Activated CD4-positive, alpha-beta T cell treated with anti-CD3 and anti-CD28 coated beads, Interleukin-2, amount 50 U/mL, for 48 hours (primary cell): ENCODE measurements at regions not wholly inside any gene's neighbourhood (a gene's known extent, or its start where the extent isn't known, plus 50 kb on each side); places are given as distances from the start of the nearest gene placed in this dataset.
"Not testable (repeated sequence)": the region's sequence is repeated elsewhere in the genome, so short reads cannot be mapped to it uniquely, and the experiment has no call there.

Source experiments
- DNase-seq, 2 experiments: peaks; one replicate each; pipeline ENCODE4 v3.0.0-alpha.2; 2020

- peak; percentile 36 to 46 for DNase-seq
Measured at GRCh38 chr15:32536507-32537172, 56.6 kb upstream of the GOLGA8N start.

DNA sequence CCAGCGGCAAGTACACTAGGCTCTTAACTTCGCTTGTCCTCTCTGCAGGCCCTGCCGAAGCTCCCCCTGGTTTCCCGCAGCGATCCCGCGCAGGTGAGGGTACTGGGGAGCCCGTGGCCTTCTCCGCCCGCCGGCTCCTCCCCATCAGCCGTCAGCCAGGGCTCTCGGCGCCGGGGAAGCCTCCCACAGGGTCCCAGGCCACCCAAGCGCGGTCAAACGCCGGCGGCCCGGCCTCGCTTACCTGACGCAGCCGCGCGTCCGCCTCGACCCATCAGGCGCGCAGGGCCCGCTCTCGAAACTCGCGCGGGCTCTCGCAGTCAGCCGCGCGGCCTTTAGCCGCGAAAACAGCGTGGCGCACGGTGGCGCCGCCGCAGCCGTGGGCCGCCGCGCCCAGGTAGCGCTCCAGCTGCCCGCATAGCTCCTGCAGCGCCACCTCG lies 57.2 kb upstream of the GOLGA8N start:
- DNase-seq, result not testable (repeated sequence)

- not testable (repeated sequence) for DNase-seq
Measured at GRCh38 chr15:32535150-32535898, 57.9 kb upstream of the GOLGA8N start.

DNA sequence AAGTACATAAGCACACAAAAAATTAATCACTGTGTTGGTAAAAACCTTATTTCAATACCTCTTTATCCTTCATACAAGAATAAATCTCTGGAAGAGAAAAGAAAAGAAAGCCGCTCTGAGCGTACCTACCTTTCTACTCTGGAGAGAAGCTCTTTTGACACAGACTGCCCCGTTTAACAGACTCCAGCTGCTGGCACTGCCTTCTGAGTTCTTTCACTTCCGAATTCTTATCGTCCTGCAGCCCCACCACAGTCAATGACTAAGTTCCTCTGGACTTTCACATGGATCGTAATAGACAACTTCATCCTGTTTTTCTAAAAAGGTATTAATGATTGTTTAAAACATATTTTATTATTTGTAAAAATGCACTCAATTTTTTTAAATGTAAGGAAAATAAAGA lies 67.5 kb upstream of the GOLGA8O start:
- DNase-seq, result not testable (repeated sequence)

GRCh38 chr15:32522421-32522820 lies 67.0 kb upstream of the GOLGA8O start:
- DNase-seq, result not testable (repeated sequence)

- not testable (repeated sequence) for DNase-seq
Measured at GRCh38 chr15:32518976-32519375, 63.5 kb upstream of the GOLGA8O start.

- not testable (repeated sequence) for DNase-seq
Measured at GRCh38 chr15:32518013-32518412, 62.6 kb upstream of the GOLGA8O start.

GRCh38 chr15:32516954-32517353 lies 61.5 kb upstream of the GOLGA8O start:
- DNase-seq, result not testable (repeated sequence)

- DNase-seq, result not testable (repeated sequence)
Measured at GRCh38 chr15:32513378-32513777, 57.9 kb upstream of the GOLGA8O start.

DNA sequence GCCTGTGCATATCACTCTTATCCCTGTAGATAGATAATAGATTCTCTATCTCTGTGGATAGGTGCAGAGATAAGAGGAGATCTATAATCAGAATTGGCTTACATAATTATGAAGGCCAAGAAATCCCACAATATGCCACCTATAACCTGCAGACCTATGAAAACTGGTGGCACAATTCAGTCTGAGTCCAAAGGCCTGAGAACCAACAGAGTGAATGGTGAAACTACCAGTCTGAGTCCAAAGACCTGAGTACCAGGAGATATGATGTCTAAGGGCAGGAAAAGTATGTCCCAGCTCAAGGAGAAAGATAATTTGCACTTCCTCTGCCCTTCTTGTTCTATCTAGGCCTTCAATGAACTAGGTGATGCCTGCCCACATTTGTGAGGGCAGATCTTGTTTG lies 54.6 kb upstream of the GOLGA8O start:
- DNase-seq, result not testable (repeated sequence)

DNA sequence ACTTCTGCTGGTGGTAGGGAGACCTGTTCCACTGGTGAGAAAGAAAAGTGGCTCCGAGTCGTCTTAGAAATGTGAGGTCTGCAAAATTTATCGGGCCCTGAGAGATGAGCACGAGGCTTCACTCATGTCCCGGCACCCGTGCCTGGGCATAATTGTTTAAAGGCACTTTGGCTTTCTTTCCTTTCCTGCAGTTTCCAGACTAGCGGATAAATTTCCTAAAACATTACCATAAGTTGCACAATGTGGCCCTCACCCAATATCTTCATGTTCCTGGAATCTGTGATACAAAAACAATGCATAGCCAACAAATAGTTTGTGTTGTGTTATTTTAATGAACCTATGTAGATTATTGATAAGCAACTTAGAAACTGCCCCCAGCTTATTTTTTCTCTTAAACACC lies 52.6 kb upstream of the GOLGA8O start:
- not testable (repeated sequence) for DNase-seq

GRCh38 chr15:32506787-32507186 lies 51.4 kb upstream of the GOLGA8O start:
- not testable (repeated sequence) for DNase-seq

DNA sequence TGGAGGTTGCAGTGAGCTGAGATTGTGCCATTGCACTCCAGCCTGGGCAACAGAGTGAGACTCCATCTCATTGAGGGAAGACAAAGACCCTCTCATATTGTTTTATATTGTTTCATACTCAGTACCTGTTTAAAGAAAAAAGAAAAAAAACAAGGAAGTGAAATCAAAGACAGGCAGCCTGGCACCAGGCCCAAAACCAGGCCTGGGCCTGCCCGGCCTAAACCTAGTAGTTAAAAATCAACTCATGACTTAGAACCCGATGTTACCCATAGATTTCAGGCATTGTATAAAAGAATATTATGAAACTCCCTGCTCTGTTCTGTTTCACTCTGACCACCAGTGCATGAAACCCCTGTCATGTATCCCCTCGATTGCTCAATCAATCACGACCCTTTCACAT lies 50.2 kb upstream of the GOLGA8O start:
- not testable (repeated sequence) for DNase-seq
